ENCODE measurements at regions not wholly inside any gene's neighbourhood (a gene's known extent, or its start where the extent isn't known, plus 50 kb on each side); places are given as distances from the start of the nearest gene placed in this dataset.

- no peak for TF ChIP-seq ZC3H10 (CRISPR knock-in tag; IDR thresholded peaks at IDR 0.05)
- no peak for TF ChIP-seq ZFP3 (CRISPR knock-in tag; IDR thresholded peaks at IDR 0.05)
- TF ChIP-seq CREB5 (CRISPR knock-in tag; IDR thresholded peaks at IDR 0.05; ENCODE audit: low read depth), result no peak
Measured at GRCh38 chr22:49365191-49365837, 462.4 kb downstream of the BRD1 start.

GRCh38 chr22:49364398-49364797, 463.3 kb downstream of the BRD1 start:
- ATAC-seq, result no peak
- TF ChIP-seq OSR1 (CRISPR knock-in tag; IDR thresholded peaks at IDR 0.05), result no peak
- TF ChIP-seq ESRRG (CRISPR knock-in tag; IDR thresholded peaks at IDR 0.05), result no peak
- TF ChIP-seq TSHZ2 (CRISPR knock-in tag; IDR thresholded peaks at IDR 0.05), result no peak
- no peak for TF ChIP-seq POU6F1 (CRISPR knock-in tag; IDR thresholded peaks at IDR 0.05; ENCODE audit: borderline replicate concordance, low read depth)
- TF ChIP-seq PPARA (CRISPR knock-in tag; IDR thresholded peaks at IDR 0.05; ENCODE audit: borderline replicate concordance), result no peak
- no peak for TF ChIP-seq TOX (CRISPR knock-in tag; IDR thresholded peaks at IDR 0.05; ENCODE audit: borderline replicate concordance)
- TF ChIP-seq ZNF565 (CRISPR knock-in tag; conservative IDR thresholded peaks at IDR 0.05; ENCODE audit: low read depth), result no peak
- TF ChIP-seq ZFP3 (CRISPR knock-in tag; IDR thresholded peaks at IDR 0.05), result no peak
- no peak for TF ChIP-seq ISL1 (CRISPR knock-in tag; IDR thresholded peaks at IDR 0.05)
- no peak for TF ChIP-seq CSRNP3 (CRISPR knock-in tag; IDR thresholded peaks at IDR 0.05)
- TF ChIP-seq ZNF8 (CRISPR knock-in tag; IDR thresholded peaks at IDR 0.05), result no peak
- TF ChIP-seq ZC3H10 (CRISPR knock-in tag; IDR thresholded peaks at IDR 0.05), result no peak

More at GRCh38 chr22:49365191-49365837, 462.4 kb downstream of the BRD1 start:
- ATAC-seq, result no peak

- TF ChIP-seq CSDC2 (CRISPR knock-in tag; IDR thresholded peaks at IDR 0.05) (no peak), POU6F1 (CRISPR knock-in tag; IDR thresholded peaks at IDR 0.05; ENCODE audit: borderline replicate concordance, low read depth) (no peak), RARB (CRISPR knock-in tag; IDR thresholded peaks at IDR 0.05) (no peak), ZC3H10 (CRISPR knock-in tag; IDR thresholded peaks at IDR 0.05) (no peak), PATZ1 (CRISPR knock-in tag; IDR thresholded peaks at IDR 0.05; ENCODE audit: borderline replicate concordance) (no peak), TCF4 (CRISPR knock-in tag; IDR thresholded peaks at IDR 0.05; ENCODE audit: borderline replicate concordance) (no peak), PPARA (CRISPR knock-in tag; IDR thresholded peaks at IDR 0.05; ENCODE audit: borderline replicate concordance) (no peak), TOX (CRISPR knock-in tag; IDR thresholded peaks at IDR 0.05; ENCODE audit: borderline replicate concordance) (no peak)
- ATAC-seq, result no peak
Measured at GRCh38 chr22:49363526-49364230, 464.0 kb downstream of the BRD1 start.

Measured in SK-N-SH treated with all-trans-retinoic acid at 6 μM for 48 hours (cell line).